Right ventricle myocardium superior (tissue), 1 donor: ENCODE measurements at regions not wholly inside any gene's neighbourhood (a gene's known extent, or its start where the extent isn't known, plus 50 kb on each side); places are given as distances from the start of the nearest gene placed in this dataset.
"Not testable (repeated sequence)": the region's sequence is repeated elsewhere in the genome, so short reads cannot be mapped to it uniquely, and the experiment has no call there.

ENCODE experiments used
- ATAC-seq: fragments of 200-7000 bp; cut with Tn5 transposase; one replicate; pipeline ENCODE4 v1.9.1; 2020; ENCODE audit warnings: mild to moderate bottlenecking; ENCODE audit not compliant: poor library complexity
- DNase-seq: peaks from one replicate; pipeline ENCODE4 v3.0.0-alpha.2; 2020
- intact Hi-C: fragments of 100-400 bp; cut with DNase I; formaldehyde crosslinking; loops from one replicate; pipeline ENCODE4 v1.11.2; 2022
- donor health status: DM: no; HTN: yes; CAD: no; lungs with severe emphysema.

- ATAC-seq, DNase-seq, intact Hi-C loops: not testable (repeated sequence)
Observed at GRCh38 chr9:41075671-41076070, 52.8 kb downstream of the FOXD4L6 start.

GRCh38 chr9:41074356-41074942, 54.0 kb downstream of the FOXD4L6 start:
- intact Hi-C loops: not testable (repeated sequence)
- DNase-seq: peak; percentile 76
- peak; percentile 85 for ATAC-seq

- DNase-seq: peak; percentile 43
- intact Hi-C loops: not testable (repeated sequence)
- ATAC-seq: peak; percentile 41
Observed at GRCh38 chr9:41073471-41074243, 54.8 kb downstream of the FOXD4L6 start.

DNA sequence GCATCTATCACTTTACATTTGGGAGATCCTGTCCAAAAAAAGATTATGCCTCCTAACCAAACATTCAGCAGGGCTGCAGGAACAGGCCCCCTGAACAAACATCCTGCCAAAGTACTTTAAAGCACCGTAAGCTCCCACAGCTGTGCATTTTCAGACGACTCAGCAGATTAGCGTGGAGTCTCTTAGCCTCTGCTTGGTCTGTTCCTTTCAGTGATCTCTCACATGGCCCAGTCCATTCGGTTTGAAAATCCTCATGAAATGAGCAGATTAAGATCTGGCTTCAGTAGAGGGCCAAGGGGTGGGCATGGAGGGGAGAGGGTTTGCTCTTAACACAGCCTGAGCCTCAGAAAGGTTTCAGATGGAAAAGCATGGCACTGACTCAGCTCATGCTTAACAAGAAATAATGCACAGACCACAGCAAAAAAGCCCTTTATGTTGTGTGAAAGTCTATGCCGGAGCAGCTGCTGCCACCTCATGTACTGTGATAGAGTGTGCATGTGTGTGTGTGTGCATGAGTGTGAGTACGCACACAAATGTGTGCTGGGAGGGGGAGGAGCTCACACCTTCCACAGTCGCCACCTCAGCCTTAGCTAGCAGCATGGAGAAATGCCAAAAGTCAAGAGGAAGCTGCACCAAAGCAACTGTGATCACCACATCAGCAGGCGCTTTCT, 64.2 kb downstream of the FOXD4L6 start:
- peak; percentile 83 for ATAC-seq
- intact Hi-C loops, DNase-seq: not testable (repeated sequence)

GRCh38 chr9:41063243-41063642, 65.2 kb downstream of the FOXD4L6 start:
- intact Hi-C loops, ATAC-seq, DNase-seq: not testable (repeated sequence)

DNA sequence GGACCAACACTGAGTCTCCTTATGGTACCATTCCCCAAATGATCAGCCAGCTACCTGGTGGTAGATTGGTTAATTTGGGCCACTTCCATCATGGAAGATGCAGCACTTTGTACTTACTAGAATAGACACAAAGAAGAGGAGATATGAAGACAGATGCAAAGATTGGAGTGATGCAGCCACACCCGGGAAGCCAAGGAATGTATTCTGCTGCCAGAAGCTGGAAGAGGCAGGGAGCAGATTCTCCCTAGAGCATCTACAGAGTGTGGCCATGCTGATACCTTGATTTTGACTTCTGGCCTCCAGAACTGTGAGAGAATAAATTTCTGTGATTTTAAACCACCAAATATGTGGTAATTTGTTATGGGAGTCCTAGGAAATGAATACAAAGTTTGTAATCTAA, 68.9 kb downstream of the FOXD4L6 start:
- DNase-seq, intact Hi-C loops, ATAC-seq: not testable (repeated sequence)

DNA sequence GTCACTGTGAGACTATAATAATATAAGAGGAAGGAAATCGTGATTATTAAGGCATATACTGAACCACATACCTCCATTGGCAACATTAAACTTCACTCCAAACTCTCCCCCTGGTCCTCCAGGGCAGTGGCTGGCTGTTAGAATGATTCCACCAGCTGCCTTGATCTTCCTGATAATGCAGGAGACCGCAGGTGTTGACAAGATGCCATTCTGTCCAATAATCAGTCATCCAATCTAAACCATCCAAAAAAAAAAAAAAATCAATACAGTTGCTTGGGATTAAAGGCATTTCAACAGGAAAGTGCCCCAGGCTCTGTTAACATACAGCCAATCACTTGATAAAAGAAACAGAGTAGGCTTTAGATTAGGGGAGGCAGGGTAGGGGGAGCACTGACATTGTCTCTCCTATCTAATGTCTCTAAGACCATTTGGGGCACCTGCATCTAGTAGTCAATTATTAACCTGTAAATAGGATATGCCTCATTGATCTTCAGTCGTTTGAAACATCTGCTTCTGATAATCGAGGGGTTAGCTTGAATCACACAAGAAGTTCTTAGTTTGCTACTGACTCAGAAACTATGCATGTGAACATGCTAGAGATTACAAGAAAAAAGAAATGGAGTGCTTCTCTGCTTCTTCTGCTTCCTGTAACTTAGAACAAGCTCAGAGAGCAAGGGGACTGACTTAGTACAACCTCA, 74.7 kb downstream of the FOXD4L6 start:
- ATAC-seq, DNase-seq, intact Hi-C loops: not testable (repeated sequence)

GRCh38 chr9:41048672-41049071, 79.8 kb downstream of the FOXD4L6 start:
- intact Hi-C loops, ATAC-seq, DNase-seq: not testable (repeated sequence)

GRCh38 chr9:41047792-41048191, 80.7 kb downstream of the FOXD4L6 start:
- intact Hi-C loops, DNase-seq, ATAC-seq: not testable (repeated sequence)

DNA sequence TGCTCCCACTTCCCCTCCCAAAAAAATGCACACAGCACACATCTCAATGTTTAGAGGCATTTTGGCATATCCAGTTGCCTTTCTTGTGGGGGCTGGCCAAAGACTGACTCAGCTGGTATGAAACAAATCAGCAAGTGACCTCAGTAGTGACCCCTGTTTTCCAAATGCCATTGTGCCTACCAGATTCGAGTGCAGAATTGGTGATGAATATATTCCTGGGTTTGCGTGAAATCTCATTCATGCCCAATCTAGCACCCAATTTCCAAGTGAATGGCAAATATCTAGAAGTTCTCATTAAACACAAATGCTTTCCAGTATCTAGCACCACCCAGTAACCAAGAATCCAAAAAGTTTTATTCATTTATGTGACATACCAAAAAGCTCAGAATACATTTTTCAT, 83.6 kb downstream of the FOXD4L6 start:
- DNase-seq, ATAC-seq, intact Hi-C loops: not testable (repeated sequence)

DNA sequence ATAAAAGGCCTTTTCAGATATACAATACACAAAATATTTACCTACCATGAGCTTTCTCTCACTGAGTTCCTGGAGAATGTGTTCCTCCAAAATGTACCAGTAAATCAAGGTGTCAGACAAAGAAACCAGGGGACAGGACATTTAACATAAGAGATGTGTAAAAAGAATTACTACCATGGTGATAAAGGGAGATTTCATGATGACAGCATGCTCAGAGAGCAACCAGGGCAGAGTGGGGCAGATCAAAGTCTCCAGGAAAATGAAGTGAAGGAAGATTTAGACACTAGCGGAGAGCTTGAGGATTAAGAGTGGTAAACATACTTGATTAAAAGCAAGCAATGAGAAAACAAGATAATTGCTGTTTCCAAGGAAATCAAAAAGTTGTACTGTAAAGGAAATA, 85.0 kb downstream of the FOXD4L6 start:
- intact Hi-C loops, ATAC-seq, DNase-seq: not testable (repeated sequence)

- DNase-seq, ATAC-seq, intact Hi-C loops: not testable (repeated sequence)
Observed at GRCh38 chr9:41042111-41042510, 86.4 kb downstream of the FOXD4L6 start.

GRCh38 chr9:41040705-41041342, 87.7 kb downstream of the FOXD4L6 start:
- ATAC-seq, intact Hi-C loops, DNase-seq: not testable (repeated sequence)

- ATAC-seq, intact Hi-C loops: not testable (repeated sequence)
Observed at GRCh38 chr9:41035276-41035675, 93.2 kb downstream of the FOXD4L6 start.

DNA sequence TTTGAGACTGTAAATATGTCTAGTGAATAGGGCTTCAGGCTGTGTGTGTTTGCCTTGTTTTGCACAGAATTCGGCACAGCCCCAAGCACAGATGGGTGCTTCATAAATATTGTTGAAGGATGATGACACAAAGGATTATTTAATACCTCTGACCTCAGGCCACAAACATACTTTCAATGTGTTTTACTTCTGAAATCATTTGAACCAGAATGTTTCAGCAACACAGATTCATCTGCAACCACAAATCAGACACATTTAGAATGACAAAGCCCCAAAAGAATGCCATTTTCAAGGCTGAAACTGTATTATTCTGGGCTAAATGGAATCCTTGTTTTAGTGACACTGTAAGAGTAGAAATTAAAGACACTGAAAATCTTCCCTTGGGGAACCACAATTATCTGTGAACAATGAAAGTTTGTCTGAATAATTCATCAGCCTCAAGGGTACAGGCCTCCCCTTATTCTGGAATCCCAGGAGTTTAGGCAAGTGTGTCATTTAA, 93.7 kb downstream of the FOXD4L6 start:
- ATAC-seq, DNase-seq, intact Hi-C loops: not testable (repeated sequence)

More at GRCh38 chr9:41035276-41035675, 93.2 kb downstream of the FOXD4L6 start:
- not testable (repeated sequence) for DNase-seq

DNA sequence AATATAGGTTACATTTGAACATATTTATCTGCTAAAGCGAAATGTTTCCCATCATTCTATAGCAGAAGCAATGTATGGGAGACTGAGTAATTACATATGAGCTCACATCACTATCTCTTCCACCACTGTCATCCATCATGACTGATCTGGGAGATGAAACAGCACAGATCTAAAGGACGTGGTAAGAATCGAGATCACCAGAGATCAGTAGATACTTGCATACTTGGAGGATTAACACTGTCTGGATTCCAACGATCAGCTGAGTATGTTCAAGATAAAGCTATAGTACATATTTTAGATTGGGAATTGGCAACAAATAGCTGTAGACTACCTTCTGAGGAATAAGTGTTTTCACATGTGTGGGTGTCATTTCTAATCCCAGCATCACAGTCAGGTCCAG, 94.6 kb downstream of the FOXD4L6 start:
- ATAC-seq, intact Hi-C loops, DNase-seq: not testable (repeated sequence)

DNA sequence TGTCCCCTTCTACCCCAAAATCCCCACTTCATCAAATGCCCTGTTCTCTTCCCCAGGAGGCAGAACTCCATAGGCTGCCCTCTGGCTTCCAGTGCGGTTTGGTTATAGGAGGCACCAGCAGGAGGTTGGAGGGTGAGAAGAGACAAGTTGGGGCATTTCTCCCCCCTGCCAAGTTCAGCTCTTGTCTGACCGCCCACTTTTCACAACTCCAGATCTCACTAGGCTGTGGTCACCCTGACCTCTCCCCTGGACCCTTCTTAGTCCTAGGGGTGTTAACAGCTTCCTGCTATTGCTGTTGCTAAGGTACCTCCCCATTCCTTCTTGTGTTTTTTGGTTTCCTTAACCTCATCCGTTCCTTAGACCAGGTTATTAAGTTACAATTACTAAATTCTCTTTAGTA, 95.1 kb downstream of the FOXD4L6 start:
- DNase-seq, intact Hi-C loops: not testable (repeated sequence)
- ATAC-seq: peak; percentile 23
